HUES64 (cell line): ENCODE measurements at regions not wholly inside any gene's neighbourhood (a gene's known extent, or its start where the extent isn't known, plus 50 kb on each side); places are given as distances from the start of the nearest gene placed in this dataset.

Experiments used
- H3K27ac ChIP-seq: 2 replicates; pipeline ENCODE4 v1.7.0; 2013; ENCODE audit warnings: low read depth, low read length, inconsistent platforms
- H3K27me3 ChIP-seq: 2 replicates; pipeline ENCODE4 v1.6.1; 2013; ENCODE audit warnings: mild to moderate bottlenecking, low read length; ENCODE audit not compliant: insufficient read depth
- H3K36me3 ChIP-seq: 2 replicates; pipeline ENCODE4 v1.6.1; 2013; ENCODE audit warnings: mild to moderate bottlenecking, low read length; ENCODE audit not compliant: insufficient read depth
- H3K4me1 ChIP-seq: 2 replicates; pipeline ENCODE4 v1.6.1; 2013; ENCODE audit warnings: mild to moderate bottlenecking, low read length, moderate library complexity; ENCODE audit not compliant: insufficient read depth
- H3K4me3 ChIP-seq: 2 replicates; pipeline ENCODE4 v1.5.1; 2013; ENCODE audit warnings: mild to moderate bottlenecking, low read length, moderate library complexity
- H3K9ac ChIP-seq: 2 replicates; pipeline ENCODE4 v1.6.1; 2013; ENCODE audit warnings: mild to moderate bottlenecking, low read depth, low read length
- H3K9me3 ChIP-seq: 2 replicates; pipeline ENCODE4 v1.6.1; 2013; ENCODE audit warnings: low read depth, low read length; ENCODE audit not compliant: insufficient read depth
- WGBS: fragments of 150-250, 120-280 bp; methylation state at CpG from one replicate; pipeline ENCODE4 v1.1.7; 2013; ENCODE audit warnings: missing lambda C conversion rate; 5-methylcytosine and 5-hydroxymethylcytosine counted together

DNA sequence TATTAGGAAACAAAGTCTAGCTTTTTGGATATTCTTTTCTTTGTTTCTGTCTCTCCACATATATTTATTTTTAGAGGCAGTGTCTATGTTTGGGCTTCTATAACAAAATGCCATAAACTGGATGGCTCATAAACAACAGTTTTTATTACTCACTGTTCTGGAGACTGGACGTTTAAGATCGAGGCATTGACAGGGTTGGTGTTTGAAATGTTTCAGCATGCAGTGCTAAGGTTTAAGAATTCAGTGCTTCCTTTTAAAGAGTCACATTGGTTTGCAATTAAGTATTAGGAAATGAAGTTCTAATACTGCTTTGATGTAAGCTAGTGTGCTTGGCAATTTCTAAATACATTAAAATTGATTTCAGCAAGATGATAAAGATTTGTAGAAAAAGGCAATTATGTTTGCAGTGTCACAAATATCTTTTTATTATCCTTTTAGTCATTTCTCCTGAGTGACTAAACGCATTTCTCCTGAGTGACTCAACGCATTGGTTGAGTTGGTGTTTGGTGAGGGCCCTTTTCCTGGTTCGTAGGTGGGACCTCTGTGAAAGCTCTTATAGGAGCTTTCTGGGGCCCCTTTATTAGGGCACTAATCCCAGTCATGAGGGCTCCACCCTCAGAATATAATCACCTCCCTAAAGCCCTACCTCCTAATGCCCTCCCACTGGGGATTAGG is 317.0 kb downstream of the USP25 start:
- no peaks in the 10 kb centered on the region for H3K4me1 ChIP-seq
- no peak overlapping the region for H3K9ac ChIP-seq
- H3K4me3 ChIP-seq, result no peak overlapping the region
- 91% methylated on average over 5 of the region's 5 CpGs for WGBS
- no peak overlapping the region for H3K27ac ChIP-seq
- no peaks in the 10 kb centered on the region for H3K36me3 ChIP-seq
- no peaks in the 10 kb centered on the region for H3K9me3 ChIP-seq
- H3K27me3 ChIP-seq, result no peaks in the 10 kb centered on the region

DNA sequence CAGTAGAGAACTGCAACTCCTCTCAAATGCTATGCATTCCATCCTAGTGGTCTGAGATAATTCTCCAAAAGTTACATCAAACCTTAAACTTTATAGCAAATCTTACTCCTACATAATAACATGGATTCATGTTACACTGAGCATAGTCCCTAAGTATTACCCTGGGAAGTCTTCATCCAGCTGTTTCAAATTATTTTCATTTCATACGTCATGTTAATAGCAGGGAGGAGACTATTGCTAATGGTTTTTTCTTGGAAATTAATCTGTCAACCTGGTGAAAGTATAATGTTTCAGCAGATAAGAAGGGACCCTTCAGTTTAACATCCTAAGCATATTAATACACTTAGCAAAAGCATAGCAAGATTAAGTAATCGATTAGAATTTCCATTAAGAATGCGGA is 318.1 kb downstream of the USP25 start:
- H3K27me3 ChIP-seq, result no peaks in the 10 kb centered on the region
- no peak overlapping the region for H3K4me3 ChIP-seq
- no peak overlapping the region for H3K27ac ChIP-seq
- H3K4me1 ChIP-seq, result no peaks in the 10 kb centered on the region
- 100% methylated on average over 3 of the region's 3 CpGs for WGBS
- no peaks in the 10 kb centered on the region for H3K9me3 ChIP-seq
- no peak overlapping the region for H3K9ac ChIP-seq
- H3K36me3 ChIP-seq, result no peaks in the 10 kb centered on the region

DNA sequence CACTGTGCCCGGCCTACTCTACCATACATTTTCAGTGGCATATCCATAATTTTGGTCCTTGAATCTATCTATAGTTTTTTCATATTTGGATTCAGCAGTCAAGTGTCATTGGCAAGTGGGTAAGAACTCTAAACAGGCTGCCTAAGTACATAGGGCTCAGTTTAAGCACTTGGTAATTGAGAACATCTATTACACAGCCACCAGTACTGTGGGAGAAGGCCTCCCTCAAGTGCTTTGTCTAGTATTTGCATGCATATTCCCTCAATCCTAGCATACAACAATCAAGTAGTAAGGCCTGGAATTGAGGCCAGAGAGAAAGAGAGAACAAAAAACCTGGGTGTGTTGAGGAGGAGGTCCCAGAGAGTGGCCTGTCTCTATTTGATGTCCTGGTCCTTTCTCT is 325.2 kb downstream of the USP25 start:
- H3K4me1 ChIP-seq, result no peaks in the 10 kb centered on the region
- H3K9ac ChIP-seq, result no peak overlapping the region
- H3K27me3 ChIP-seq, result no peaks in the 10 kb centered on the region
- peaks cover 3% of the 10 kb centered on the region; the same call in 1 of the 2 replicates for H3K9me3 ChIP-seq
- H3K27ac ChIP-seq, result no peak overlapping the region
- 93% methylated on average over 1 of the region's 1 CpG for WGBS
- H3K36me3 ChIP-seq, result no peaks in the 10 kb centered on the region
- H3K4me3 ChIP-seq, result no peak overlapping the region

DNA sequence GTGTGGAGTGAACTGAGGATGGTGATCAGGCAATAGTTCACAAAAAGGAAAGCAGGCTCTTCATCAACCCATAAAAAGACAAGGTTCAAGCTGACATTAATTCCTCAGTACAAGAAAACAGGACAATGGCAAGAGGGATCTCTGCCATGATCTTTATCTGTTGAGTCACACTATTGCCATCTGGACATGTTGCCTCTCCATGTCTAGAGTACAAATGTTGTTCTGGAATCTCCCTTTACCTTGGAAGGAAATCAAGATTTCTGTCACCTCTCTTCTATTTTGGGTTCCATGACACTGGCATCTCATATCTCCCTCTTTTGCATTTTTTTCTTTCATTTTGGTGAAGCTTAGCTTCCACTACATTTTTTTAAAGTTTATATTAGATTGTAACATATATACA is 329.1 kb downstream of the USP25 start:
- Histone ChIP-seq H3K27me3 (no peaks in the 10 kb centered on the region), H3K4me1 (no peaks in the 10 kb centered on the region), H3K9me3 (peaks cover 15% of the 10 kb centered on the region; the same call in 1 of the 2 replicates), H3K27ac (no peak overlapping the region), H3K4me3 (no peak overlapping the region), H3K9ac (no peak overlapping the region), H3K36me3 (no peaks in the 10 kb centered on the region)

DNA sequence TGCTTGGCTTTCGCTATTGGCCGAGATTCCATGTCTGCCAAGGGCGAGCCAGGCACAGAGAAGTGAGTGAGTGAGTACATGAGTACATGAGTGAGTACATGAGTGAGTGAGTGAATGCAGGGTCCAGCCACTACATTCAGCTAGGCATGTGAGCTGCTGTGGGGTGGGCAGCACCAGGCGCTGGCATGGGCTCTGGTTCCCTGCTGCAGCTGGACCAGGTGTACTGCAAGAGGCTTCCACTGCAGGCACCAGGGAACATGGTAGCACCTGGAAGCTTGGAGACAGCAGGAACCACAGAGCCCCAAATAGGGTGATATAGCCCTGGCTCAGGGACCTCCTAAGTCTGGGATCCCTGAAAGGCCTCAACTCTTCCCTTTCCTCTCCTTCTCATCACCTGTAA is 330.2 kb downstream of the USP25 start:
- WGBS, result 94% methylated on average over 4 of the region's 4 CpGs
- no peaks in the 10 kb centered on the region for H3K27me3 ChIP-seq
- peaks cover 15% of the 10 kb centered on the region; the same call in 1 of the 2 replicates for H3K9me3 ChIP-seq
- no peaks in the 10 kb centered on the region for H3K36me3 ChIP-seq
- no peak overlapping the region for H3K4me3 ChIP-seq
- no peaks in the 10 kb centered on the region for H3K4me1 ChIP-seq
- no peak overlapping the region for H3K27ac ChIP-seq
- no peak overlapping the region for H3K9ac ChIP-seq

DNA sequence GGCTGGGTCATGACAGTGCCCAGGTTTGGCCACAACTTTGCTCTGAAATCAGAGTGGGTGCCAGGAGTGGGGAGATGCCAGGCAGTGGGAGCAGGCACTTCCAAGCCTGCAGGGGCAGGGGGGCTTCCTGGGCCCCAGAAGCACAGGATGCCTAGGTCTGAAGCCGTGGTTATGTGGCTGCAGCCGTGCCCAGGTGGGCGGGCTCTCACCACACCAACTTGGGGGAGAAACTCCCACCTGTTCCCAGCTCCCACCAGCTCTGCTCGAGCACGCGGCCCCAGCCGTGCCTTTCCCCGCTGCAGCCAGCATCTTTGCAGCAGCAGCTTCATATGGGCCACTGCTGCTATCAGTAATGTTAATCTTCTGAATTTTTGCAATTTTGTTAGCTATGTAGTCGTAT is 331.4 kb downstream of the USP25 start:
- Histone ChIP-seq H3K9me3 (peaks cover 15% of the 10 kb centered on the region; the same call in 1 of the 2 replicates), H3K27me3 (no peaks in the 10 kb centered on the region), H3K27ac (no peak overlapping the region), H3K36me3 (no peaks in the 10 kb centered on the region), H3K4me3 (no peak overlapping the region), H3K9ac (no peak overlapping the region), H3K4me1 (no peaks in the 10 kb centered on the region)
- WGBS, result 96% methylated on average over 8 of the region's 9 CpGs

DNA sequence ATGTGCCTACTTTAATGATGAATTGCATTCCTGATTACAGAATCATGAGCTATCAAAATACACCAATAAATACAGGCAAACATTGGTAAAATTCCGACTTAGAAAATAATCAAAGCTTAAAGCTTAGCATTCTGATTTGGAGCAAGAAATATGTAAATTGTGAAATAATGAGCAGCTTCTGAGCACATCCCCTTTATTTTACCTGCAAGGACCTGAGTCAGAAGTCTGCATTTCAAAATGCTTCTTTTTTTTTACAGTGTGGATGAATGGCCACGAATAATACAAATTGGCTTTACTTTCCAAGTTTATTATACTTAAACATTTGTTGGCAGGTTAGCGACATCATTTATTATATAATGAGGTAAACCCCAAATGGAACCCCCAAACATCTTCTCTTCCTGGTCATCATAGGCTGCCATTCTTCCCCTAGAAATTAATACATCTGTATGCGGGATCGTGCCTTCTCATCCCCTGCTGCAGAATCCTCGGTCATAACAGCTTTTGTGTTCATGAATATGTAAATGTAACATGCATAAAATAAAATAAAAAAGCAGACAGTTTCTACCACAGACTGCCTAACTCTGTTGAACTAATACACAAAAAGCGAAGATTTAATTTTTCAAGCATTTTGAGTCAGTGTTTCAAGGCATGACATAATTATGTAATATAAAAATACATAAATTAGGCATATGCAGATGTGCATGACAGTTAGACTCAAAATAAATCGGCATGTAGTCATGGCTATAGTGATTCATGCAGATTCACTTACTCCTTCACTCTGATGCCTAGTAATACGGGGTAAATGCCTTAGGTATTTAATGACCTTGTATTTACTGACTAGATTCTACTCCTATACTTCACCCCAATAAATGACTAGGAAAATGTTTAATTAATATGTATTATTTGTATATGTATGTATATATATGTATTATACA is 339.7 kb downstream of the USP25 start:
- no peak overlapping the region for H3K9ac ChIP-seq
- H3K27me3 ChIP-seq, result no peaks in the 10 kb centered on the region
- H3K9me3 ChIP-seq, result no peaks in the 10 kb centered on the region
- 91% methylated on average over 5 of the region's 9 CpGs for WGBS
- H3K36me3 ChIP-seq, result no peaks in the 10 kb centered on the region
- H3K27ac ChIP-seq, result no peak overlapping the region
- no peak overlapping the region for H3K4me3 ChIP-seq
- no peaks in the 10 kb centered on the region for H3K4me1 ChIP-seq

DNA sequence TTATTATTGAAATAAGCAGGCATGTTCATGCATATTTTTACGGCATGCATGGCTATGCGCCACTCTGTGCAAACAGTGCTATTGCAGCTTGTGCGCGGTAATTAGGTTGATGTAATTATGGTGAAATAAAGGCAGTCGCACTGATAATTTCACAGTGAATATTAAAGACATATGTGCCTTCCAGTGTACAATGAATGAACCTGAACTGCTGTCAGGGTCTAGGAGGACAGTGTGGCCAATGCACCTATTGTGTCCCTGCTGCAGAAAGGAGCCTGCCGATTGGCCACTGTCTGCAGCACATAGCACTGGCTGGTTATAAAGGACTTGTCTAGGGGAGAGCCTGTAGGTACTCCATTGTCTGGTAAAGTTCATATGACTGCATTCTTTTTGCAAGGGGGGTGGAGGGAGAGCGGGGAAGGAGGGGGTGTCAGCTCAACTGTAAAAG is 340.4 kb downstream of the USP25 start:
- Histone ChIP-seq H3K9me3 (no peaks in the 10 kb centered on the region), H3K36me3 (no peaks in the 10 kb centered on the region), H3K4me1 (no peaks in the 10 kb centered on the region), H3K9ac (no peak overlapping the region), H3K27me3 (no peaks in the 10 kb centered on the region), H3K27ac (no peak overlapping the region), H3K4me3 (no peak overlapping the region)
- 93% methylated on average over 7 of the region's 7 CpGs for WGBS

- 91% methylated on average over 9 of the region's 9 CpGs for WGBS
Observed at GRCh38 chr21:16071092-16071491, 341.3 kb downstream of the USP25 start.

GRCh38 chr21:16071761-16072160 is 342.0 kb downstream of the USP25 start:
- WGBS, result 95% methylated on average over 1 of the region's 2 CpGs
- Histone ChIP-seq H3K4me1 (no peaks in the 10 kb centered on the region), H3K9me3 (no peaks in the 10 kb centered on the region), H3K27ac (no peak overlapping the region), H3K4me3 (no peak overlapping the region), H3K36me3 (no peaks in the 10 kb centered on the region), H3K9ac (no peak overlapping the region), H3K27me3 (no peaks in the 10 kb centered on the region)

More at GRCh38 chr21:16071092-16071491, 341.3 kb downstream of the USP25 start:
- Histone ChIP-seq H3K27me3 (no peaks in the 10 kb centered on the region), H3K4me1 (no peaks in the 10 kb centered on the region), H3K9ac (no peak overlapping the region), H3K9me3 (no peaks in the 10 kb centered on the region), H3K27ac (no peak overlapping the region), H3K4me3 (no peak overlapping the region), H3K36me3 (no peaks in the 10 kb centered on the region)

GRCh38 chr21:16072221-16072620 is 342.4 kb downstream of the USP25 start:
- Histone ChIP-seq H3K27me3 (no peaks in the 10 kb centered on the region), H3K9ac (no peak overlapping the region), H3K9me3 (no peaks in the 10 kb centered on the region), H3K36me3 (no peaks in the 10 kb centered on the region), H3K4me1 (no peaks in the 10 kb centered on the region), H3K27ac (no peak overlapping the region), H3K4me3 (no peak overlapping the region)
- WGBS, result 80% methylated on average over 1 of the region's 3 CpGs
